Osteocyte (in vitro differentiated cells): ENCODE measurements at regions not wholly inside any gene's neighbourhood (a gene's known extent, or its start where the extent isn't known, plus 50 kb on each side); places are given as distances from the start of the nearest gene placed in this dataset.
"Not testable (repeated sequence)": the region's sequence is repeated elsewhere in the genome, so short reads cannot be mapped to it uniquely, and the experiment has no call there.

Experiments
- DNase-seq: peaks from one replicate; pipeline ENCODE4 v3.0.0; 2021; ENCODE audit warnings: mixed read lengths; ENCODE audit not compliant: unreplicated experiment; ENCODE audit errors: extremely low spot score
- H3K27ac Mint-ChIP-seq: one replicate; pipeline ENCODE4 v1.8.0; 2021; ENCODE audit warnings: mild to moderate bottlenecking, mixed read lengths; ENCODE audit not compliant: unreplicated experiment
- H3K27me3 Mint-ChIP-seq: one replicate; pipeline ENCODE4 v1.8.0; 2021; ENCODE audit warnings: mixed read lengths; ENCODE audit not compliant: unreplicated experiment
- H3K36me3 Mint-ChIP-seq: one replicate; pipeline ENCODE4 v1.8.0; 2021; ENCODE audit warnings: mixed read lengths; ENCODE audit not compliant: unreplicated experiment
- H3K4me1 Mint-ChIP-seq: one replicate; pipeline ENCODE4 v1.8.0; 2021; ENCODE audit warnings: mixed read lengths; ENCODE audit not compliant: unreplicated experiment
- H3K4me3 Mint-ChIP-seq: one replicate; pipeline ENCODE4 v1.8.0; 2021; ENCODE audit warnings: mild to moderate bottlenecking, moderate library complexity, mixed read lengths; ENCODE audit not compliant: unreplicated experiment
- H3K9me3 Mint-ChIP-seq: one replicate; pipeline ENCODE4 v1.8.0; 2021; ENCODE audit warnings: mixed read lengths; ENCODE audit not compliant: unreplicated experiment
- TF ChIP-seq, protein P1 (sequence below): fragments of 200-600 bp; sonication (generic); IDR thresholded peaks from 2 replicates; pipeline ENCODE4 v1.5.0; 2021; ENCODE audit warnings: antibody characterized with exemption, mild to moderate bottlenecking, moderate library complexity

DNA sequence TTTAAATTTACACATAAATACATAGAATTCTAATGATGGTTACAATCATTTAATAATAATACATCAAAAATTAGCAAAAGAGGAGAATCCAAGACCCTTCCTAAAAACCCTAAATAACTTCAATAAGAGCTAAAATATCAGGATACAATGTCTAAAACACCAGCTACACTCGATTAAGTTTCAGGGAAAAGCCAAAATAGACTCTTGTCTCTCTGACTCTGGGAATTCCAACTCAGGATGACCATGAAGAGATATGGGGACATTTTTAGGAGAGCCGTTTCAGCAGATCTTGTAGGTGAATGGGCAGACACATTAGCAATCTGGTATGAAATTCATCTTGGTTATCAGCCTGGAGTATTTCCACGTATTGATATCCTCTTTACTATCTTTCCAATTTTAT is 193.3 kb upstream of the NR3C1 start:
- no peak overlapping the region for H3K4me3 Mint-ChIP-seq
- no peaks in the 10 kb centered on the region for H3K9me3 Mint-ChIP-seq
- no peaks in the 10 kb centered on the region for H3K36me3 Mint-ChIP-seq
- H3K4me1 Mint-ChIP-seq, result peaks cover 7% of the 10 kb centered on the region
- no peaks in the 10 kb centered on the region for H3K27me3 Mint-ChIP-seq
- TF ChIP-seq, protein P1, sequence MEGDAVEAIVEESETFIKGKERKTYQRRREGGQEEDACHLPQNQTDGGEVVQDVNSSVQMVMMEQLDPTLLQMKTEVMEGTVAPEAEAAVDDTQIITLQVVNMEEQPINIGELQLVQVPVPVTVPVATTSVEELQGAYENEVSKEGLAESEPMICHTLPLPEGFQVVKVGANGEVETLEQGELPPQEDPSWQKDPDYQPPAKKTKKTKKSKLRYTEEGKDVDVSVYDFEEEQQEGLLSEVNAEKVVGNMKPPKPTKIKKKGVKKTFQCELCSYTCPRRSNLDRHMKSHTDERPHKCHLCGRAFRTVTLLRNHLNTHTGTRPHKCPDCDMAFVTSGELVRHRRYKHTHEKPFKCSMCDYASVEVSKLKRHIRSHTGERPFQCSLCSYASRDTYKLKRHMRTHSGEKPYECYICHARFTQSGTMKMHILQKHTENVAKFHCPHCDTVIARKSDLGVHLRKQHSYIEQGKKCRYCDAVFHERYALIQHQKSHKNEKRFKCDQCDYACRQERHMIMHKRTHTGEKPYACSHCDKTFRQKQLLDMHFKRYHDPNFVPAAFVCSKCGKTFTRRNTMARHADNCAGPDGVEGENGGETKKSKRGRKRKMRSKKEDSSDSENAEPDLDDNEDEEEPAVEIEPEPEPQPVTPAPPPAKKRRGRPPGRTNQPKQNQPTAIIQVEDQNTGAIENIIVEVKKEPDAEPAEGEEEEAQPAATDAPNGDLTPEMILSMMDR, result no peak
- H3K27ac Mint-ChIP-seq, result no peak overlapping the region
- DNase-seq, result no peak

DNA sequence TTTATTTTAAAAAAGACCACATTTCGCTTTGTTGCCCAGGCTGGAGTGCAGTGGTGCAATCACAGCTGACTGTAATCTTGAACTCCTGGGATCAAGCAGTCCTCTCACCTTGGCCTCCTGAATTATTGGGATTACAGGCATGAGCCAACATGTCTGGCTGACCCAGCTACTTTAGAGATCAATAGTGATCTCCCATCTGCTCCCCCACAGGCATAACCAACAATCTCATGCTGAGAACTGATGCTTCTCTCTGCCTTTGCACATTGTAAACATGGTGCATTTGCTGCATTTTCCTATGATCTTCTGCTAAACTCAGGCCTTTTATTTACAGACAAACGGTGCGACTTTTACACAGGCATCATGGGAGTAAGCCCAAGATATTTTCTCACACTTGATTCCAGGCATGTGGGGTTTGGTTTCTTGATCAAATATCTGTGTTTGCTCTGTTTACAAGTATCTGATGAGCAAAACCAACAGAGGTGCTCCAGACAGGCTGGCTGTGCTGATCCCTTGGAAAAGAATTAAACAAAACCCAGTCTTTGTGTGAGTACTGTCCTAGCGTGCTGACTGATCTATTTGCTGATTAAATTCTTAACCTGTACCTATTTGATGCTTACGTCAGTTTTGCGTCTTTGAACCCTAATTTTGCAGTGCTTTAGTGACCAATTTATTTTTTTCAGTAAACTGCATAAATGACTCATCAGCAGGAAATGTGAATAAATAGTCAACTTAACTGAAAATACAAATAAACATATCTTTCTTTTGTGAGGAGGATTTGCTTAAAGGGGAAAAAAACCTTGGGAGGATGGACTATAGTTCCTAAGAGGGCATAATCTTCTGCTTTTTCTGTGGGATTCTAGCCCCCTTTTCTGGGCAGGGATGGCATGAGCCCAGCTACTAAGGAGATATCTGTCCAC is 191.7 kb upstream of the NR3C1 start:
- no peak overlapping the region for H3K4me3 Mint-ChIP-seq

DNA sequence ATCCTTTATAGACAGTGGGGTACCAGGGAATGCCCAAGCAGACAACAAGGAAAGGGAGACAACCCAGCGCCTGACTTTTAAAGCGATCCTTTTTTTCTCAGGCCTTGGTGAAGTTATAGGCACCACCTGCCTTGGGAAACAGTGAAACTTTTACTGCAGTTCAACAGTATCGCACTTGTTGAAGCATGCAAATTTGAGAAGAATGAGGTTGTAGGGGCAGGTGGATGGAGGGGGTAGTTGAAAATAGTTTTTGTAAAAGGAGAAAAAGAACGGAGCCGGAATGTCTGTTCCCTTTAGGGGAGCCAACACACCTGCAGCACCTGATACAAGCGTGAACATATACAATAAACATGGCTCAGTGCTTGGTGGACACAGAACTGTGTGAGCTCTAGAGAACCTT is 190.2 kb upstream of the NR3C1 start:
- no peak overlapping the region for H3K27ac Mint-ChIP-seq
- no peak overlapping the region for H3K4me3 Mint-ChIP-seq
- no peaks in the 10 kb centered on the region for H3K36me3 Mint-ChIP-seq
- TF ChIP-seq, protein P1, result no peak
- no peaks in the 10 kb centered on the region for H3K9me3 Mint-ChIP-seq
- no peak for DNase-seq
- H3K4me1 Mint-ChIP-seq, result peaks cover 7% of the 10 kb centered on the region
- no peaks in the 10 kb centered on the region for H3K27me3 Mint-ChIP-seq

More for the DNA sequence above, 191.7 kb upstream of the NR3C1 start:
- no peak overlapping the region for H3K27ac Mint-ChIP-seq
- TF ChIP-seq, protein P1, result no peak
- H3K4me1 Mint-ChIP-seq, result peaks cover 7% of the 10 kb centered on the region
- DNase-seq, result no peak
- no peaks in the 10 kb centered on the region for H3K36me3 Mint-ChIP-seq
- H3K9me3 Mint-ChIP-seq, result no peaks in the 10 kb centered on the region
- H3K27me3 Mint-ChIP-seq, result no peaks in the 10 kb centered on the region

DNA sequence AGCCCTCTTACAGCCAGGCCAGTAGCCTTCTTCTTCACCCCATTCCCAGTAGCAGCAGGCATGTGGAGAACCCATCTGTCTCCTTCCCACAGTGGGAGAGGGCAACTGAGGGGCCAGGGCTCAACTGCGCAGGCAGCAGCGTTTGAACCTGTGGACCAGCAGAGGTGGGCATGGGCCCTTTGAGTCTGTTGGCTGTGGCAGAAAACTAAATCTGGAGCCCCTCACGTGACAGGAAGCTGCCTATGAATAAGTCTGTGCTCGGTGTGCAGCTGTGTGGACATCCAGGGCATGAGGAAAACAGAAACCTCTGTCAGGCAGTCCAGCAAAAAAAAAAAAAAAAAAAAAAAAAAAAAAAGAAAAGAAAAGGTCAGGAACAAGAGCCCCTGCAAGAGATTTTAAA is 189.2 kb upstream of the NR3C1 start:
- no peak for DNase-seq
- TF ChIP-seq, protein P1, result no peak
- H3K36me3 Mint-ChIP-seq, result no peaks in the 10 kb centered on the region
- no peak overlapping the region for H3K27ac Mint-ChIP-seq
- H3K9me3 Mint-ChIP-seq, result no peaks in the 10 kb centered on the region
- no peak overlapping the region for H3K4me3 Mint-ChIP-seq
- no peaks in the 10 kb centered on the region for H3K27me3 Mint-ChIP-seq
- peaks cover 7% of the 10 kb centered on the region for H3K4me1 Mint-ChIP-seq

DNA sequence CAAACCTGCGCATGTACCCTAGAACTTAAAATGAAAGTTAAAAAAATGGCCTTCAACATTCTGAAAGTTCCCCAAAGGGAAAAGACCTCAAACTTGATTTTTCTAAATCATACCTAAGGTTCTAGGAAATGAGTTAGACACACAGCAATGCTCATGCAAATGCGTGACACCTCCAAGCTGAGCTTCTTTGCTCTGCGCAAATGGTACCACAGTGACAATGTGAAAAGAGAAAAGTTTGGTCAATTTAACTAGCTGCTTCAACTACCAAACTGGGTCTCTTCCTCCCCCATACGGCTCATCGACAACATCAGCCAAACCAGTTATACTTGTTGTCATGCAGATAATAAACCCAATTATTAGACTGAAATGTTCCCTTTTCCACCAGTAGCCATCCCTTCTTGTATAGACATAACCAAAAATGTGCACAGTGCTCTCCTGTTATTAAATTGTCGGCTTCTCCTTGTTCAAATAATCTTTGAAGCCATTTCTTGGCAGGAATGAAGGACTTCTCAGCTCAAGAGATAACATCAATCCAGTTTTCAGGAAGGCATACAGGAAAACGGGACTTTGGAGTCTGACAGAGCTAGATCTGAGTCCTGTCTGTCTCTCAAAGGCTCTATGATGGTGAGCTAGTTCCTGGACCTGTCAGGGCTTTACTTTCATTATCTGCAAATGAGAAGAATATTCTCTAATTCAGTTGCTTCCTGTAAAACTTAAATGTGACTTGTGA is 185.6 kb upstream of the NR3C1 start:
- DNase-seq, result no peak
- TF ChIP-seq, protein P1, result no peak
- H3K4me1 Mint-ChIP-seq, result peaks cover 5% of the 10 kb centered on the region
- no peaks in the 10 kb centered on the region for H3K36me3 Mint-ChIP-seq
- H3K27me3 Mint-ChIP-seq, result no peaks in the 10 kb centered on the region
- no peak overlapping the region for H3K27ac Mint-ChIP-seq
- H3K9me3 Mint-ChIP-seq, result no peaks in the 10 kb centered on the region
- no peak overlapping the region for H3K4me3 Mint-ChIP-seq

DNA sequence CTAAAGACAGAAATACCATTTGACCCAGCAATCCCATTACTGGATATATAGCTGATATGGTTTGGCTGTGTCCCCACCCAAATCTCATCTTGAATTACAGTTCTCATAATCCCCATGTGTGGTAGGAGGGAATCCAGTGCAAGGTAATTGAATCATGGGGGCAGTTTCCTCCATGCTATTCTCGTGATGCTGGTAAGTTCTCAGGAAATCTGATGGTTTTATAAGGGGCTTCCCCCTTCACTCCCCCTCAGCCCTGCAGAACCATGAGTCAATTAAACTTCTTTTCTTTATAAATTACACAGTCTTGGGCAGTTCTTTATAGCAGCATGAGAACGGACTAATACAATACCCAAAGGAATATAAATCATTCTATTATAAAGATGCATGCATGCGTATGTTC is 184.6 kb upstream of the NR3C1 start:
- not testable (repeated sequence) for H3K9me3 Mint-ChIP-seq, H3K4me1 Mint-ChIP-seq, H3K27ac Mint-ChIP-seq, H3K27me3 Mint-ChIP-seq, H3K36me3 Mint-ChIP-seq, DNase-seq, H3K4me3 Mint-ChIP-seq
